ENCODE measurements at regions not wholly inside any gene's neighbourhood (a gene's known extent, or its start where the extent isn't known, plus 50 kb on each side); places are given as distances from the start of the nearest gene placed in this dataset.

DNA sequence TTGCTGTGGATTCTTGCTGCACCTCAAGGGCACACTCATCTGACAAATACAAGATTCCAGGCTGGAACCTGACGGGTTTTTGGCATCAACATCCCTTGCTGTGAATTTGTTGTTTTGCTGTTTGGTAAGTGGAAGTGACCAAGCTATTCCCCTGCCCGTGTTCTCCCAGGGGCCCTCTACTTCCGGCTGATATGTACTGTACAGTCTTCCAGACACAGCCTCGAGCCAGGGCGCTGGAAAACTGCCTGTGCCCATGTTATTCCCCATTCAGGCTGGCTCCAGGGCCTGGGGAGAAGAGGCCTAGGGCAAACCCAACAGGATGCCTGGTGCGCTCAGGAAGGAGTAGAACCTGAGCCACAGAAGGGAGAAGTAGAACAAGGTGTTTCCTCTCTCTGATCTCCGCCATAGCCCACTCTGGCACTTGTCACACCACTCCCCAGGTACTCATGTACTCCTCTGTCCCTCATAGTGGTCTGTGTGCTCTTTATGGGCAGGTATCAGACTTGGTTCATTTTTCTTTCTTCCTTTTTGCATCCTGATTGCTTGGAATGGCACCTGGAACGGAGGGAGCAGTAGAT is 67.8 kb upstream of the LTA4H start (continued):
- TF ChIP-seq, protein P1, sequence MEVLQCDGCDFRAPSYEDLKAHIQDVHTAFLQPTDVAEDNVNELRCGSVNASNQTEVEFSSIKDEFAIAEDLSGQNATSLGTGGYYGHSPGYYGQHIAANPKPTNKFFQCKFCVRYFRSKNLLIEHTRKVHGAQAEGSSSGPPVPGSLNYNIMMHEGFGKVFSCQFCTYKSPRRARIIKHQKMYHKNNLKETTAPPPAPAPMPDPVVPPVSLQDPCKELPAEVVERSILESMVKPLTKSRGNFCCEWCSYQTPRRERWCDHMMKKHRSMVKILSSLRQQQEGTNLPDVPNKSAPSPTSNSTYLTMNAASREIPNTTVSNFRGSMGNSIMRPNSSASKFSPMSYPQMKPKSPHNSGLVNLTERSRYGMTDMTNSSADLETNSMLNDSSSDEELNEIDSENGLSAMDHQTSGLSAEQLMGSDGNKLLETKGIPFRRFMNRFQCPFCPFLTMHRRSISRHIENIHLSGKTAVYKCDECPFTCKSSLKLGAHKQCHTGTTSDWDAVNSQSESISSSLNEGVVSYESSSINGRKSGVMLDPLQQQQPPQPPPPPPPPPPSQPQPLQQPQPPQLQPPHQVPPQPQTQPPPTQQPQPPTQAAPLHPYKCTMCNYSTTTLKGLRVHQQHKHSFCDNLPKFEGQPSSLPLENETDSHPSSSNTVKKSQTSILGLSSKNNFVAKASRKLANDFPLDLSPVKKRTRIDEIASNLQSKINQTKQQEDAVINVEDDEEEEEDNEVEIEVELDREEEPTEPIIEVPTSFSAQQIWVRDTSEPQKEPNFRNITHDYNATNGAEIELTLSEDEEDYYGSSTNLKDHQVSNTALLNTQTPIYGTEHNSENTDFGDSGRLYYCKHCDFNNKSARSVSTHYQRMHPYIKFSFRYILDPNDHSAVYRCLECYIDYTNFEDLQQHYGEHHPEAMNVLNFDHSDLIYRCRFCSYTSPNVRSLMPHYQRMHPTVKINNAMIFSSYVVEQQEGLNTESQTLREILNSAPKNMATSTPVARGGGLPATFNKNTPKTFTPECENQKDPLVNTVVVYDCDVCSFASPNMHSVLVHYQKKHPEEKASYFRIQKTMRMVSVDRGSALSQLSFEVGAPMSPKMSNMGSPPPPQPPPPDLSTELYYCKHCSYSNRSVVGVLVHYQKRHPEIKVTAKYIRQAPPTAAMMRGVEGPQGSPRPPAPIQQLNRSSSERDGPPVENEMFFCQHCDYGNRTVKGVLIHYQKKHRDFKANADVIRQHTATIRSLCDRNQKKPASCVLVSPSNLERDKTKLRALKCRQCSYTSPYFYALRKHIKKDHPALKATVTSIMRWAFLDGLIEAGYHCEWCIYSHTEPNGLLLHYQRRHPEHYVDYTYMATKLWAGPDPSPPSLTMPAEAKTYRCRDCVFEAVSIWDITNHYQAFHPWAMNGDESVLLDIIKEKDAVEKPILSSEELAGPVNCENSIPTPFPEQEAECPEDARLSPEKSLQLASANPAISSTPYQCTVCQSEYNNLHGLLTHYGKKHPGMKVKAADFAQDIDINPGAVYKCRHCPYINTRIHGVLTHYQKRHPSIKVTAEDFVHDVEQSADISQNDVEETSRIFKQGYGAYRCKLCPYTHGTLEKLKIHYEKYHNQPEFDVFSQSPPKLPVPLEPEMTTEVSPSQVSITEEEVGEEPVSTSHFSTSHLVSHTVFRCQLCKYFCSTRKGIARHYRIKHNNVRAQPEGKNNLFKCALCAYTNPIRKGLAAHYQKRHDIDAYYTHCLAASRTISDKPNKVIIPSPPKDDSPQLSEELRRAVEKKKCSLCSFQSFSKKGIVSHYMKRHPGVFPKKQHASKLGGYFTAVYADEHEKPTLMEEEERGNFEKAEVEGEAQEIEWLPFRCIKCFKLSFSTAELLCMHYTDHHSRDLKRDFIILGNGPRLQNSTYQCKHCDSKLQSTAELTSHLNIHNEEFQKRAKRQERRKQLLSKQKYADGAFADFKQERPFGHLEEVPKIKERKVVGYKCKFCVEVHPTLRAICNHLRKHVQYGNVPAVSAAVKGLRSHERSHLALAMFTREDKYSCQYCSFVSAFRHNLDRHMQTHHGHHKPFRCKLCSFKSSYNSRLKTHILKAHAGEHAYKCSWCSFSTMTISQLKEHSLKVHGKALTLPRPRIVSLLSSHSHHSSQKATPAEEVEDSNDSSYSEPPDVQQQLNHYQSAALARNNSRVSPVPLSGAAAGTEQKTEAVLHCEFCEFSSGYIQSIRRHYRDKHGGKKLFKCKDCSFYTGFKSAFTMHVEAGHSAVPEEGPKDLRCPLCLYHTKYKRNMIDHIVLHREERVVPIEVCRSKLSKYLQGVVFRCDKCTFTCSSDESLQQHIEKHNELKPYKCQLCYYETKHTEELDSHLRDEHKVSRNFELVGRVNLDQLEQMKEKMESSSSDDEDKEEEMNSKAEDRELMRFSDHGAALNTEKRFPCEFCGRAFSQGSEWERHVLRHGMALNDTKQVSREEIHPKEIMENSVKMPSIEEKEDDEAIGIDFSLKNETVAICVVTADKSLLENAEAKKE (CRISPR knock-in tag; IDR thresholded peaks at IDR 0.05), result no peak
- TF ChIP-seq EZH2 (IDR thresholded peaks at IDR 0.05; ENCODE audit: low read depth, unreplicated experiment), result no peak
- no peak for TF ChIP-seq JUNB (IDR thresholded peaks at IDR 0.05; ENCODE audit: unreplicated experiment)
- TF ChIP-seq, protein P2, sequence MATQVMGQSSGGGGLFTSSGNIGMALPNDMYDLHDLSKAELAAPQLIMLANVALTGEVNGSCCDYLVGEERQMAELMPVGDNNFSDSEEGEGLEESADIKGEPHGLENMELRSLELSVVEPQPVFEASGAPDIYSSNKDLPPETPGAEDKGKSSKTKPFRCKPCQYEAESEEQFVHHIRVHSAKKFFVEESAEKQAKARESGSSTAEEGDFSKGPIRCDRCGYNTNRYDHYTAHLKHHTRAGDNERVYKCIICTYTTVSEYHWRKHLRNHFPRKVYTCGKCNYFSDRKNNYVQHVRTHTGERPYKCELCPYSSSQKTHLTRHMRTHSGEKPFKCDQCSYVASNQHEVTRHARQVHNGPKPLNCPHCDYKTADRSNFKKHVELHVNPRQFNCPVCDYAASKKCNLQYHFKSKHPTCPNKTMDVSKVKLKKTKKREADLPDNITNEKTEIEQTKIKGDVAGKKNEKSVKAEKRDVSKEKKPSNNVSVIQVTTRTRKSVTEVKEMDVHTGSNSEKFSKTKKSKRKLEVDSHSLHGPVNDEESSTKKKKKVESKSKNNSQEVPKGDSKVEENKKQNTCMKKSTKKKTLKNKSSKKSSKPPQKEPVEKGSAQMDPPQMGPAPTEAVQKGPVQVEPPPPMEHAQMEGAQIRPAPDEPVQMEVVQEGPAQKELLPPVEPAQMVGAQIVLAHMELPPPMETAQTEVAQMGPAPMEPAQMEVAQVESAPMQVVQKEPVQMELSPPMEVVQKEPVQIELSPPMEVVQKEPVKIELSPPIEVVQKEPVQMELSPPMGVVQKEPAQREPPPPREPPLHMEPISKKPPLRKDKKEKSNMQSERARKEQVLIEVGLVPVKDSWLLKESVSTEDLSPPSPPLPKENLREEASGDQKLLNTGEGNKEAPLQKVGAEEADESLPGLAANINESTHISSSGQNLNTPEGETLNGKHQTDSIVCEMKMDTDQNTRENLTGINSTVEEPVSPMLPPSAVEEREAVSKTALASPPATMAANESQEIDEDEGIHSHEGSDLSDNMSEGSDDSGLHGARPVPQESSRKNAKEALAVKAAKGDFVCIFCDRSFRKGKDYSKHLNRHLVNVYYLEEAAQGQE (IDR thresholded peaks at IDR 0.05; ENCODE audit: unreplicated experiment), result no peak
- no peak for TF ChIP-seq STAT1 (IDR thresholded peaks at IDR 0.05; ENCODE audit: unreplicated experiment)
- no peak for TF ChIP-seq ZNF331 (CRISPR knock-in tag; IDR thresholded peaks at IDR 0.05; ENCODE audit: low read depth)
